Stimulated activated CD8-positive, alpha-beta memory T cell treated with anti-CD3 and anti-CD28 coated beads, Interleukin-12 subunit alpha, Interleukin-12 subunit beta, amount 100 ng/mL, for 24 hours (primary cell): ENCODE measurements at regions not wholly inside any gene's neighbourhood (a gene's known extent, or its start where the extent isn't known, plus 50 kb on each side); places are given as distances from the start of the nearest gene placed in this dataset.

Experiments used
- DNase-seq: peaks from one replicate; pipeline ENCODE4 v3.0.0-alpha.2; 2020; ENCODE audit errors: extremely low read depth

DNA sequence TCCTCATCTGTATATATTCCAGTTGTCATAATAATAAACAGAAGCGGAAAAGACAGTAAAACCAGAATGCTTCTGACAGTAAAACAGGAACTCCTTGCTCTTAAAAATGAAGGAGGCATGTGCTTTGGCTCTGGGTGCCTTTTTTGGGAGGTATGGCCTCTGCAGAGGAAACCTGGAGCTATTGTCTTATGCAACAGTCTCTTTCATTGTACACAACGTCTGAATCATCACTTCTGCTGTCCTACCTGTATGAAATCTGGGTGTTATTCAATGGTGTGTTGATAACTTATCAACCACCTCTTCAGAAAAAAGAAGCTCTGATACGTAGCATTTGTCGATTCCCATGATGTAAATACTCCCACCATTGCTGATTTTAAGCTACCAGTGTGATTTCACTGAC, 64.8 kb downstream of the CDCA7 start:
- DNase-seq = no peak

DNA sequence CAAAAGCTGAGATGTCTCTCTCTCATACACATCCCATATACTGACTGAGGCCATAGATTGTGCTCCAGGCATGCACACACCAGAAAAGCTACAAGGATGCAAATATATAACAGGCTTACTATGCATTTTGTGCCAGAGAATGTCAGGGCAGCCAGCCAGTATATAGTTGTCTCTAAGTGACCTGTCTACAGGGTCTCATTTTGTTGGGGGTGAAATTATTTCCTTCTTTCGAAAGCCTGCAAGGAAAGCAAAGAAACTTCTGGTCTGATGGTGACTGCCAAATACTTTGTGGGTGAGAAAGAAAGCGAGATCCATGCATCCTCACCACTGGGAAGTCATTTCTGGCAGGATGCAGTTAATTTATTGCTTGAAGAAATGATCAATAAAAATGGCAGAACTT, 70.2 kb downstream of the CDCA7 start:
- no peak for DNase-seq

DNA sequence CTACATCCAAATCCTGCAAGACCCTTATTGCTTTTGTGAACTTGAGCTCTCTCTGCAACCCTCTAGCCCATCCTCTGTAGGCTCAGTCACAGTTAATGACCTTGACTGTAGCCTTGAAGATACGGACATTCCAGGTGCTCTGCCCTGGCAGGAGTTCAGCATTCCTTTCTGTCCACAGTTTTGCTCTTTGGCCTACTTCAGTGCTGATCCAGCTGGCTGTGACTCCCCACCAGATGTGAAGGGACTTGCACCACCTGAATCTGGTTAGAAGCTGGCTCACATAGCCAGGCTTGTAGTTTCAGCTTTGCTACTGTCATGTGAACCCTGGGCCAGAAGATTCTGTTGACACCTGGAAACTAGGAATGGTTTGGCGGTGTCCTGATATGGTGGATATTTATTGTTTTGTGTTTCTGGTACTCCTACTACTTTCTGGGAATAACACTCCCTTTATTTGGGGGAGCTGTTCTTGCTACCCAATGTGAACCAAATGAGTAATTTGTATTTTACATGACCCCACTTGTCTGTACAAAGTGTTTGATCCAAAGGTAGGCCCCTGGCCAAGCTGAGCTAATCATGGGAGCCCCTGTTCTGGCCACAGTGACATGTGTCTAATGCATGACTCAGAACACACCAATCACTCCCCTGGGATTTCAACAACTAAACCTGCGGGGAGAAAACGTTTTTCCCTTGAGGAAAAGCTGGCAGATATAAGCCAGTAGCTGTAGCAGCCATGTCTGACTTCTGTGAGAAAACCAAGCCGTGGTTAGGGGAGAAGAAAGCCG, 73.4 kb downstream of the CDCA7 start:
- no peak for DNase-seq

GRCh38 chr2:173431191-173431590, 76.5 kb downstream of the CDCA7 start:
- DNase-seq = no peak

DNA sequence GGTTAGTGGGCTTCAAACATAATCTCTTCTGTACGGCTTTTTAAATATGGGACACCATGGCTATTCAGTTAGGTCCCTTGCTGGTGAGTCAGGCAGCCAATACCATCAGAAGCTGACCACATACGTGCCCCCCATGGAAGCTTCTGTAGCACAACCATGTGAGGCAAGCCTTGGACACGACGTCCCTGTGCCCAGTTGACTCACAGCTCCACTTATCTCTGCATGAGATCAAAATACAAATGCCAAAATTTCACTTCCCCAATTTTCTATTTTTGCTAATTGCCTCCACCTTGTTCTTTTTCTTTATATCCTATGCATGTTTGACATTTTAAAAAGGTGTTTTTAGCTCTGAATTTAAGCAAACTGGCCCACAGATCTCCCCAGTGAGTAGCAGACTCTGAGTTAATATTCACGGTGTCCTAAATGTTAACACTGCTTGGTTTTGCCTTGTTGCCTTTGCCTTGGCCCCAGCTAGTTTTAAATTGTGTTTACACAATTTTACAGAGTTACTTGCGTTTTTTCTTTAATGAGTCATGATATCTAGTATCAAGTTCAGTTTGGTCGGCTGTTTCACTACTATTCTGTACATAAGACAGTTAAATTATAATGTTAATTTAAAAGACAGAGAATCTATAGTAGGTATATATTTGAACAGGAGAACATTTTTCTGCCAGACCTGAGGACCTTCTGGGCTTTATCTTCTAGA, 77.5 kb downstream of the CDCA7 start:
- no peak for DNase-seq

DNA sequence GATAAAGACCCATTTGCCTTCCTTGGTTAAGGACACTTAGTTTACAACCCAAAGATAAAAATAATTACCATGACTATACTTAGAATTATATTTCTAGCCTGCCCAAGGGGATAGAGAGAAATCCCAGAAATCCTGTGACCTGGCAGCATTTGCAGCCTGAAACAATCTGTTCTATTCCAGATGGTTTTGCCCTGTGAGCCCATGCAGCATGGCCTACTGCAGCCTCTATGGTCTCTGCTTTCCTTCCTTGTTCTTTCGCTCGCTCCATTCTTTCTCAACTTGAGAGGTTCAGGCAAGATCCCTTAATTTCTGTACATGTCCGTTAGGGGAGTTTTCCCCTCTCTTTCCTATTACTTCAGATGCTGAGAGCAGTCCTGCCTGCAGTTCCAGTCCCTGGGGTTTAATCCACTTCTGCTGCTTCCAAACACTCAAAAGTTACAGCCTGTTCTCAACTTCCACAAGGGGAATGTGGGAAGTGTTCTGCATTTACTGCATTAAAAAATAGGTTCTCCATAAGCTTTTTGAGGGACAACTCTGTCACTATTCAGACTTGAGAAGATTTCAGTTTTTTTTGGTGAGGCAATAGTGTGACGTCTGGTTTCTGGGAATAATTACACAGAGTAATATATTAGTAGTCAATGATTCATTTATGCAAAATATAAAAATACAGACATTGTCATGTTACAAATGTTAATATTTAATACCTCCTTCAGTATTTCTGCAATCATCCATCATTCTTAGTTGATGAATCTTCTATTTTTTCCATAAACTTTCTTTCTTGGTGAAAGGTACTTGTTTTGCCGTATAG, 80.3 kb downstream of the CDCA7 start:
- DNase-seq = no peak

GRCh38 chr2:173435574-173435973, 80.9 kb downstream of the CDCA7 start:
- no peak for DNase-seq

- DNase-seq = no peak
These were observed 81.4 kb downstream of the CDCA7 start for GRCh38 chr2:173436088-173436487.

DNA sequence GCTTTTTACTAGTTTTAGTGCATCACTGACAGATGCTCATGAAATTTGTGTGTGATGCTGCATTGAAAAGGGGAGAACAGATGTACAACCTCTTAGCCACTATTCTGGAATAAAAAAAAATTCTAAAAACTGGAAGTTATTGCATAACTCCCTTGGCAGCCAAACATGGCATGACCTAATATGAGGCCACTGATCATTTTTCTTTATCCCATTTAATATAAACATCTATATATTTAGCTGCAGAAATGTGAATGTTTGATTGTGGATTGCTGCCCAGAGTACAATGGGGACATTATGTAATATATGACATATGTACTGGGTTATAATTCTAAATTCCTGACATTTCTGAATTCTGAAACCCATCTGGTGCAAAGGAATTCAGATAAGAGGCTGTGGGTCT, 86.5 kb downstream of the CDCA7 start:
- DNase-seq = no peak

- DNase-seq = no peak
These were observed 87.9 kb downstream of the CDCA7 start for GRCh38 chr2:173442542-173442941.

- no peak for DNase-seq
These were observed 92.0 kb downstream of the CDCA7 start for GRCh38 chr2:173446722-173447121.

GRCh38 chr2:173448938-173449471, 94.3 kb downstream of the CDCA7 start:
- peak; percentile 24 for DNase-seq

DNA sequence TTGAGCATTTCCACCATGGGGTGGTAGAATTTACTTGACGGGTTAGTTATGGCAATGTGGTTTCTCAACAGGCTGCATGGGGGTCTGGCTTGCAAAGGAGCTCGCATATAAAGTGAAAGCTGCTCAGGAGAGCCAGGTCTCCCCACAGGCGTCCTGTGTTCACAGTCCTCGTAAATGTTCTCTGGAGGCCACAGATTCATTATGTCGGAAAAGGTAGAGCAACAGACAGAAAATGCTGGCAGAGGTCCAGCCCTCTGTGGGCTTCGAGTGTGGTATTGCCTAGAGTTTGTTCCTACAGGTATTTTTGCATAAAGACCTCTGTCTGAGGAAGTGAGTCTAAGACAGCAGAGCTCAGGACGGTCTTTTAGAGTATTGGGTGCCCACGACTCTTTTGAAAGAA, 96.4 kb downstream of the CDCA7 start:
- no peak for DNase-seq

DNA sequence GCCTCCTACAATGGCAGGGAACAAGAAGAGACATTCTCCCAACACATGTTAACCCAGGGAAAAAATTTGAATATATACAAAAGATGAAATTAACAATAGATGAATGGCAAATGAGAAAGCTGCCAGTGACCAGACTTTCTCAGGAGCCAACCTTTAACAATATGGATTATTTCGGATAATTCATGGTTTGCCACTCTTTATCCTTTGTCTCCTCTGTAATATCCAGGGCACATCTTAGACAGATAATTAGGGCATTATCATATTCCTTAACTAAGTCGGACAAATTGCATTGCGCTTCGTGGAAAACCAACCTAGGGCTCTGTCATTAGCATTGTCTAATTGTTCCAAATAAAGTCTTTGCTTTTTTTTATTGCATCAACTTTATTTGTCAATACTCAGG, 97.3 kb downstream of the CDCA7 start:
- no peak for DNase-seq

DNA sequence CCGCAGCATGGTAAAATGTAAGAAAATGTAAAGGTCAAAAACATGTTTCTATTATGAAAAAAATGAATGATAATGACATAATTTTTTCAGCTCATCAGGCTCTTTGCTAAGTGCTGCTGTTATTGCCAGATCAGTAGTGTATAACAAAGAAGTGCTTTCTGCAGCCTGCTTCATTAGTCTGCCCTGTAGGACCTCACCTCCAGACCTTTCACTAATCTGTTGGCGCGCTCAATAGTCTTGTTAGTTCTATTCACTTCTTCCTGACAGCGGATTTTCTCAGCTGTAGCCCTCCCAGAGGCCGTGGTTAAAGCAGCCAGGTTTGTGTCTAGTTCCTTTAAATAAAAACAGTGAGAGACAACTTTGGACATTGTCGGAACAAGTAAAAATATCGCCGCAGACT, 97.7 kb downstream of the CDCA7 start:
- no peak for DNase-seq

- no peak for DNase-seq
These were observed 102.3 kb downstream of the CDCA7 start for GRCh38 chr2:173456960-173457359.

- DNase-seq = no peak
These were observed 102.7 kb downstream of the CDCA7 start for GRCh38 chr2:173457366-173457765.

- DNase-seq = no peak
These were observed 104.5 kb downstream of the CDCA7 start for GRCh38 chr2:173458991-173459780.

GRCh38 chr2:173462892-173463840, 108.5 kb downstream of the CDCA7 start:
- DNase-seq = no peak

DNA sequence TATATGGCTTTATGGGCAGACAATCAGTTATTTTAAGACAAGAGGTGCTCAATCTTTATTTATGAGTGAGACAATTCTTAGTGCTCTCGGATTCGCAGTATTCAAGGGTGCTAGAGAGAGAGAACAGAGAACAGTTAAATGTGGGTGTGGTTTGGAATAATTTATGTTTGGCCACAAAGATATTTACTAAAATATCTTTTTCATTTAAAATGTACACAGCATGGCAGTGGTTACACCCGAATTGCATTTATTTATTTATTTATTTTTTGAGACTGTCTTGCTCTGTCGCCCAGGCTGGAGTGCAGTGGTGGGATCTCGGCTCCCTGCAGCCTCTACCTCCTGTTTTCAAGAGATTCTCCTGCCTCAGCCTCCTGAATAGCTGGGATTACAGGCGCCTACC, 109.2 kb downstream of the CDCA7 start:
- DNase-seq = no peak
